Esophagus muscularis mucosa (tissue), 4 donors: ENCODE measurements at regions not wholly inside any gene's neighbourhood (a gene's known extent, or its start where the extent isn't known, plus 50 kb on each side); places are given as distances from the start of the nearest gene placed in this dataset.

ENCODE experiments used
- DNase-seq: peaks from one replicate; pipeline ENCODE4 v3.0.0-alpha.2; 2017; ENCODE audit errors: extremely low spot score
- H3K27ac ChIP-seq, 4 donors: fragments of 200-600 bp; sonication (generic); replicated peaks in 1 of 4; 1 replicate in 3 of 4; 2 replicates in 1 of 4; pipeline ENCODE4 v1.5.1; 2016 to 2019; ENCODE audit warnings: mild to moderate bottlenecking in 1 of 4
- H3K27me3 ChIP-seq, 4 donors: fragments of 200-600 bp; sonication (generic); one replicate each; pipeline versions ENCODE4 v1.5.1 to v1.6.0; 2016 to 2019
- H3K36me3 ChIP-seq, 4 donors: fragments of 200-600 bp; sonication (generic); one replicate each; pipeline ENCODE4 v1.5.1; 2016 to 2019
- H3K4me1 ChIP-seq, 4 donors: fragments of 200-600 bp; sonication (generic); one replicate each; pipeline ENCODE4 v1.5.1; 2016 to 2019
- H3K4me3 ChIP-seq, 4 donors: fragments of 200-600 bp; sonication (generic); 1 replicate in 2 of 4; 2 replicates in 2 of 4; pipeline ENCODE4 v1.5.1; 2016 to 2019; ENCODE audit warnings: mild to moderate bottlenecking in 4 of 4, moderate library complexity in 1 of 4
- H3K9me3 ChIP-seq, 4 donors: fragments of 200-600 bp; sonication (generic); 1 replicate in 3 of 4; 2 replicates in 1 of 4; pipeline ENCODE4 v1.5.1; 2016 to 2019
- EP300 ChIP-seq: sonication (generic); formaldehyde crosslinking; IDR thresholded peaks from one replicate; pipeline ENCODE4 v1.6.1; 2017; ENCODE audit warnings: antibody characterized with exemption
- POLR2A ChIP-seq: fragments of 450-650 bp; IDR thresholded peaks from one replicate; pipeline ENCODE4 v1.6.1; 2017; ENCODE audit warnings: antibody characterized with exemption, moderate library complexity, mild to moderate bottlenecking, low read depth
- POLR2AphosphoS5 ChIP-seq, 2 donors: sonication (generic); formaldehyde crosslinking; IDR thresholded peaks; one replicate each; pipeline ENCODE4 v1.6.1; 2017; ENCODE audit warnings: antibody characterized with exemption in 2 of 2
- WGBS: methylation state at CpG from one replicate; pipeline ENCODE4 v1.1.5; 2018; 5-methylcytosine and 5-hydroxymethylcytosine counted together
- intact Hi-C: fragments of 100-400 bp; cut with DNase I; formaldehyde crosslinking; loops from one replicate; pipeline ENCODE4 v1.15.1; 2023
- TF ChIP-seq, protein P1 (sequence below), 3 experiments: fragments of 200-600 bp in 2 of 3; fragments of 450-650 bp in 1 of 3; sonication (generic) in 2 of 3; IDR thresholded peaks; one replicate each; pipeline ENCODE4 v1.5.1; 2017 to 2019; ENCODE audit warnings: antibody characterized with exemption in 3 of 3, mild to moderate bottlenecking in 2 of 3, moderate library complexity in 1 of 3

GRCh38 chr11:39205236-39205995 lies 2254.0 kb downstream of the LRRC4C start:
- WGBS: 61% methylated on average over 3 of the region's 3 CpGs
- no peak overlapping the region for H3K27ac ChIP-seq
- no peaks in the 10 kb centered on the region for H3K36me3 ChIP-seq
- H3K9me3 ChIP-seq: no peaks in the 10 kb centered on the region
- intact Hi-C loops: no loop called here
- DNase-seq: no peak
- H3K4me3 ChIP-seq: no peak overlapping the region
- no peaks in the 10 kb centered on the region for H3K4me1 ChIP-seq
- no peaks in the 10 kb centered on the region for H3K27me3 ChIP-seq
- TF ChIP-seq, protein P1, sequence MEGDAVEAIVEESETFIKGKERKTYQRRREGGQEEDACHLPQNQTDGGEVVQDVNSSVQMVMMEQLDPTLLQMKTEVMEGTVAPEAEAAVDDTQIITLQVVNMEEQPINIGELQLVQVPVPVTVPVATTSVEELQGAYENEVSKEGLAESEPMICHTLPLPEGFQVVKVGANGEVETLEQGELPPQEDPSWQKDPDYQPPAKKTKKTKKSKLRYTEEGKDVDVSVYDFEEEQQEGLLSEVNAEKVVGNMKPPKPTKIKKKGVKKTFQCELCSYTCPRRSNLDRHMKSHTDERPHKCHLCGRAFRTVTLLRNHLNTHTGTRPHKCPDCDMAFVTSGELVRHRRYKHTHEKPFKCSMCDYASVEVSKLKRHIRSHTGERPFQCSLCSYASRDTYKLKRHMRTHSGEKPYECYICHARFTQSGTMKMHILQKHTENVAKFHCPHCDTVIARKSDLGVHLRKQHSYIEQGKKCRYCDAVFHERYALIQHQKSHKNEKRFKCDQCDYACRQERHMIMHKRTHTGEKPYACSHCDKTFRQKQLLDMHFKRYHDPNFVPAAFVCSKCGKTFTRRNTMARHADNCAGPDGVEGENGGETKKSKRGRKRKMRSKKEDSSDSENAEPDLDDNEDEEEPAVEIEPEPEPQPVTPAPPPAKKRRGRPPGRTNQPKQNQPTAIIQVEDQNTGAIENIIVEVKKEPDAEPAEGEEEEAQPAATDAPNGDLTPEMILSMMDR (IDR thresholded peaks at IDR 0.05): no peak
- TF ChIP-seq POLR2A: no peak
- TF ChIP-seq POLR2AphosphoS5 (IDR thresholded peaks at IDR 0.05): no peak
- no peak for TF ChIP-seq EP300

GRCh38 chr11:39192671-39193070 lies 2266.8 kb downstream of the LRRC4C start:
- no peak for TF ChIP-seq POLR2AphosphoS5 (IDR thresholded peaks at IDR 0.05)
- no peak for TF ChIP-seq EP300
- DNase-seq: no peak
- Histone ChIP-seq H3K36me3 (no peaks in the 10 kb centered on the region), H3K4me1 (no peaks in the 10 kb centered on the region), H3K27me3 (no peaks in the 10 kb centered on the region), H3K4me3 (no peak overlapping the region), H3K27ac (no peak overlapping the region), H3K9me3 (no peaks in the 10 kb centered on the region)
- WGBS: no CpG with 5 or more reads among the region's 24 CpGs
- intact Hi-C loops: no loop called here

GRCh38 chr11:39190751-39191150 lies 2268.7 kb downstream of the LRRC4C start:
- no peak overlapping the region for H3K27ac ChIP-seq
- H3K9me3 ChIP-seq: no peaks in the 10 kb centered on the region
- TF ChIP-seq, protein P1 (IDR thresholded peaks at IDR 0.05): no peak
- no peak for TF ChIP-seq POLR2AphosphoS5 (IDR thresholded peaks at IDR 0.05)
- TF ChIP-seq EP300: no peak
- TF ChIP-seq POLR2A: no peak
- DNase-seq: no peak
- WGBS: 77% methylated on average over 2 of the region's 2 CpGs
- H3K4me3 ChIP-seq: no peak overlapping the region
- H3K4me1 ChIP-seq: no peaks in the 10 kb centered on the region
- no peaks in the 10 kb centered on the region for H3K36me3 ChIP-seq
- intact Hi-C loops: no loop called here
- no peaks in the 10 kb centered on the region for H3K27me3 ChIP-seq

- TF ChIP-seq, protein P1 (IDR thresholded peaks at IDR 0.05): no peak
- TF ChIP-seq POLR2AphosphoS5 (IDR thresholded peaks at IDR 0.05) (no peak), POLR2A (no peak), EP300 (no peak)
- DNase-seq: no peak
- Histone ChIP-seq H3K27me3 (no peaks in the 10 kb centered on the region), H3K4me1 (no peaks in the 10 kb centered on the region), H3K36me3 (no peaks in the 10 kb centered on the region), H3K4me3 (no peak overlapping the region), H3K27ac (no peak overlapping the region), H3K9me3 (no peaks in the 10 kb centered on the region)
- intact Hi-C loops: no loop called here
- WGBS: 92% methylated on average over 4 of the region's 4 CpGs
These were observed 2281.8 kb downstream of the LRRC4C start for GRCh38 chr11:39177678-39178077.

DNA sequence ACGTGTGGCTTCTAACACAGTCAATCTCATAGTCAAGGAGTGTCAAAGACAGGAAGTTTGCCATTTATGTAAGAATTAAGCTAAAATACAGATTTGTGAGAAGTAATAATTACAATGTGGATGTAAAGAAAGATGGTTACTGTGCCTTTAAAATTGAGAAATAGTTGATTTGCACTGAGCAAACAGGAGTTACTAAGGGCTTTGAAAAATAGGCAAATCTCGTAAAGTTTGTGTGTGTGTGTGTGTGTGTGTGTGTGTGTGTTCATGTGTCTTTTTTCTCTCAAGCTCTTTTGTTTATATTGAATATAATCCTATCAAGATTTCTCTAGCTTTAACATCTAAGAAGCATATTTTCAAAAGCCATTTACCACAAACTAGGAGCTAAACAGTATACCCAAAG lies 2284.5 kb downstream of the LRRC4C start:
- WGBS: 52% methylated on average over 2 of the region's 2 CpGs
- DNase-seq: no peak
- Histone ChIP-seq H3K27ac (no peak overlapping the region), H3K4me3 (no peak overlapping the region), H3K9me3 (no peaks in the 10 kb centered on the region), H3K36me3 (no peaks in the 10 kb centered on the region), H3K4me1 (no peaks in the 10 kb centered on the region), H3K27me3 (no peaks in the 10 kb centered on the region)
- TF ChIP-seq POLR2AphosphoS5 (IDR thresholded peaks at IDR 0.05) (no peak), POLR2A (no peak), EP300 (no peak)
- TF ChIP-seq, protein P1 (IDR thresholded peaks at IDR 0.05): no peak
- intact Hi-C loops: no loop called here
